Naive B cell (primary cell): ENCODE measurements at regions not wholly inside any gene's neighbourhood (a gene's known extent, or its start where the extent isn't known, plus 50 kb on each side); places are given as distances from the start of the nearest gene placed in this dataset.

Experiments used
- ATAC-seq, 2 donors: fragments of 150-1000 bp; cut with Tn5 transposase; 2 replicates each; pipeline ENCODE4 v1.10.0; 2021; ENCODE audit warnings: low read depth in 2 of 2, mild to moderate bottlenecking in 2 of 2, moderate library complexity in 2 of 2
- DNase-seq: peaks from one replicate; pipeline ENCODE4 v3.0.0; 2022
- H3K27ac Mint-ChIP-seq, 6 donors: one replicate each; pipeline ENCODE4 v1.8.0; 2020 to 2022; ENCODE audit warnings: mild to moderate bottlenecking in 6 of 6, mixed read lengths in 6 of 6, moderate library complexity in 5 of 6, inconsistent platforms in 2 of 6
- H3K27me3 Mint-ChIP-seq, 3 donors: one replicate each; pipeline ENCODE4 v1.8.0; 2021 to 2022; ENCODE audit warnings: mixed read lengths in 3 of 3, mild to moderate bottlenecking in 1 of 3
- H3K36me3 Mint-ChIP-seq, 2 donors: one replicate each; pipeline ENCODE4 v1.8.0; 2020 to 2022; ENCODE audit warnings: mixed read lengths in 2 of 2, inconsistent platforms in 1 of 2, mild to moderate bottlenecking in 1 of 2
- H3K4me1 Mint-ChIP-seq, 3 donors: one replicate each; pipeline ENCODE4 v1.8.0; 2020 to 2022; ENCODE audit warnings: mixed read lengths in 3 of 3, inconsistent platforms in 1 of 3, mild to moderate bottlenecking in 1 of 3, moderate library complexity in 1 of 3
- H3K4me3 Mint-ChIP-seq, 8 donors: one replicate each; pipeline ENCODE4 v1.8.0; 2020 to 2022; ENCODE audit warnings: mild to moderate bottlenecking in 8 of 8, mixed read lengths in 8 of 8, moderate library complexity in 8 of 8, inconsistent platforms in 2 of 8
- H3K9me3 Mint-ChIP-seq, 7 donors: one replicate each; pipeline ENCODE4 v1.8.0; 2020 to 2022; ENCODE audit warnings: mixed read lengths in 7 of 7, mild to moderate bottlenecking in 5 of 7, inconsistent platforms in 2 of 7, moderate library complexity in 1 of 7

- Mint-ChIP-seq H3K36me3 (no peaks in the 10 kb centered on the region), H3K4me1 (no peaks in the 10 kb centered on the region), H3K27me3 (peaks cover 8 to 15% (median 13%) of the 10 kb centered on the region in 3 donors), H3K9me3 (peaks cover 0 to 5% (median 0%) of the 10 kb centered on the region in 7 donors), H3K27ac (no peak overlapping the region), H3K4me3 (no peak overlapping the region)
- DNase-seq (no peak), ATAC-seq (no peak)
Observed at GRCh38 chr18:54506516-54507261, 84.4 kb upstream of the DYNAP start.

DNA sequence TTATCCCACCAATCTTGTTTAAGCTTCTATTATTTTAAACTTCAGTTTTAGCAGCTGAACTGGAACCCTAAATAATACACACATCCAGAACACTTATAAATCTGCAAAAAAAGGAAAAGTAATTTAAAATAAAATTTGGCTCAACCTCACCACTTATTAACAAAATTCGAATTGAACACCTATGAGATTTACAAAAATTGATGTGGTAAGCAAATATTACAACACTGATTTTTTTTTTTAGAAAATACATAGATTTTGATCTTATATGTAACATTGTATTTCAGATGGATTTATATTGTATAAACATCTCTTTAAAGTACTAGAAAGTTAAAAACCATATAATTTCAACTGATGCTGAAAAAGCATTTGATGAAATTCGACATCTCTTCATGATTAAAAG lies 81.3 kb upstream of the DYNAP start:
- Mint-ChIP-seq H3K9me3 (no peaks in the 10 kb centered on the region), H3K27ac (no peak overlapping the region), H3K27me3 (peaks cover 13 to 26% (median 13%) of the 10 kb centered on the region in 3 donors), H3K36me3 (no peaks in the 10 kb centered on the region), H3K4me3 (no peak overlapping the region), H3K4me1 (no peaks in the 10 kb centered on the region)
- no peak for ATAC-seq
- no peak for DNase-seq

DNA sequence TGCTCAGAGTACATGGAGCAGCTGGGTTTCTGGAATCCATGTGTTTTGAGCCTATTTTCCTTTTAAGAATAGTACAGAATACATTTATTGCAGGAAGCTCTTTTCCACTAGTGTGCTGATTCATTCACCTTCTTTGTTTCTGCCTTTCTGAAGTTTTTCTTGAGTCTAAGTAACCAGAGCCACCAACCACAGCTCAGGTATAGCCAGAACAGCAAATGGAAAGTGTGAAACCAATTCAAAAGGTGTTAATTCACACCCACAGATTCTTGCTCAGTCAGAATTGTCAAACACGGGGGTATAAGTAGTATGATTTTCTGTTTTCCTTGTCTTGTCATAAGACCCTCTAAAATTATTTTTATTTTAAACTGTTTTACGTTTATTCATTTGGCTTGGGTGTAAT lies 75.9 kb upstream of the DYNAP start:
- Mint-ChIP-seq H3K27ac (no peak overlapping the region), H3K36me3 (no peaks in the 10 kb centered on the region), H3K9me3 (no peaks in the 10 kb centered on the region), H3K4me3 (no peak overlapping the region), H3K4me1 (no peaks in the 10 kb centered on the region), H3K27me3 (peaks cover 7 to 19% (median 7%) of the 10 kb centered on the region in 3 donors)
- no peak for ATAC-seq
- no peak for DNase-seq

DNA sequence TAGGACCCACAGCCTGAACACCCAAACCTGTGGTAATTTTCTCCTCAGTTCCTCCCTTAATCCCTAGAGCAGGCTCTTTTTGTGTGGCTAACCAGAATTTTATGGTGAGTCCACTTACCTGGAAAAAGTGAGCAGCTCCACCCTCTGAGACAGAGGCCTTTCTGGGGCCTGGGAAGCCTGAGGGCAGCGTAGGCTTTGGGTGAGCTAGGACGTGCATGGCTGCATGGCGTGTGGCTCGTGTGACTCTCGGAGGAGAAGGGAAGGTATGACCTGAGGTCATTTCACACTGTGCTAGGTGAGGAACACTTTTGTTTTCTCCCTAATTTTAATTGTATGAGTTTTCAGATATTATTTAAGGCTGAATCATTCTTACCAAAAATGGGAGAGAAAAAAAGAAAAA lies 73.5 kb upstream of the DYNAP start:
- DNase-seq (no peak), ATAC-seq (no peak)
- Mint-ChIP-seq H3K9me3 (peaks cover 0 to 2% (median 0%) of the 10 kb centered on the region in 7 donors), H3K27me3 (peaks cover 0 to 7% (median 3%) of the 10 kb centered on the region in 3 donors), H3K4me3 (no peak overlapping the region), H3K27ac (no peak overlapping the region), H3K36me3 (no peaks in the 10 kb centered on the region), H3K4me1 (no peaks in the 10 kb centered on the region)

DNA sequence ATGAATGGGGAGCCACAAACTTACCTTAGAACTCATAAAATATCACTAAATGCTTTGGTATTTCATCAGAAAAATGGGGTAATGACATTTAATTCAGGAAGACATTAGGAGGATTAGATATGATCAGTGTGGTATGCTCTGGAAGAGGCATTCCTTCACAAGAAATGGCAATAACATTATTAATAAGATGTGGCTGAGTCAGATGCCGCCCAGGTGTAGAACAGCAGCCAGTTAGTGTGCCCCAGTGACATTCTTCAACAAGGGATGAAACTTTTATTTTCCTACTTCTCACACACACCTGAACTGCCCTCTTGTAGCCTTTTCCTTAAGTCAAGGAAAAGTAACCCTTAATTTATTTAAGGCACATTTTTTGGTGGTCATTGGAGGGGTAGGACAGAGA lies 69.2 kb upstream of the DYNAP start:
- Mint-ChIP-seq H3K27me3 (no peaks in the 10 kb centered on the region), H3K36me3 (no peaks in the 10 kb centered on the region), H3K9me3 (peaks cover 0 to 2% (median 0%) of the 10 kb centered on the region in 7 donors), H3K27ac (no peak overlapping the region), H3K4me3 (no peak overlapping the region), H3K4me1 (no peaks in the 10 kb centered on the region)
- DNase-seq (no peak), ATAC-seq (no peak)

GRCh38 chr18:54528942-54529376 lies 62.1 kb upstream of the DYNAP start:
- DNase-seq (no peak), ATAC-seq (no peak)
- Mint-ChIP-seq H3K27me3 (no peaks in the 10 kb centered on the region), H3K4me1 (peaks cover 6 to 16% (median 6%) of the 10 kb centered on the region in 3 donors), H3K27ac (no peak overlapping the region), H3K4me3 (no peak overlapping the region), H3K9me3 (peaks cover 0 to 7% (median 0%) of the 10 kb centered on the region in 7 donors), H3K36me3 (no peaks in the 10 kb centered on the region)

DNA sequence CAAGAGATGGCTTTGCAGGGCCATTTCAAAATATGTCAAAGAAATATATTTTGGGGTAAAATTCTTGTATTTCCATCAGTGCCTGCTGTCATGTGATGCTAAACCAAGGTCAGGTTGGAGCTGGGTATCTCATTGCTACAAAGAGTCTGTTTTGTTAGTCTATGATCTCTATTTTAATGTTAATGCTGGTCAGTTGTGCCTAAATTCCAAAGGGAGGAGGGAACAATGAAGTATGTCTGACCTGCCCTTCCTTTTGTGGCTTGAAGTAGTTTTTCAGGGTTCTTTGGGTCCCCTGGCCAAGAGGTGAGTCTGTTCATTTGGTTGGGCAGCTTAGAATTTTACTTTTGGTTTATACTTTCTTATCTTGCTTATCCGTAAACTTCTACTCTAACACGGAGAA lies 61.6 kb upstream of the DYNAP start:
- H3K36me3 Mint-ChIP-seq = no peaks in the 10 kb centered on the region
- H3K9me3 Mint-ChIP-seq = peaks cover 0 to 10% (median 0%) of the 10 kb centered on the region in 7 donors
- H3K27me3 Mint-ChIP-seq = no peaks in the 10 kb centered on the region
- H3K27ac Mint-ChIP-seq = no peak overlapping the region
- peaks cover 6 to 16% (median 6%) of the 10 kb centered on the region in 3 donors for H3K4me1 Mint-ChIP-seq
- H3K4me3 Mint-ChIP-seq = no peak overlapping the region
- no peak for ATAC-seq
- no peak for DNase-seq

DNA sequence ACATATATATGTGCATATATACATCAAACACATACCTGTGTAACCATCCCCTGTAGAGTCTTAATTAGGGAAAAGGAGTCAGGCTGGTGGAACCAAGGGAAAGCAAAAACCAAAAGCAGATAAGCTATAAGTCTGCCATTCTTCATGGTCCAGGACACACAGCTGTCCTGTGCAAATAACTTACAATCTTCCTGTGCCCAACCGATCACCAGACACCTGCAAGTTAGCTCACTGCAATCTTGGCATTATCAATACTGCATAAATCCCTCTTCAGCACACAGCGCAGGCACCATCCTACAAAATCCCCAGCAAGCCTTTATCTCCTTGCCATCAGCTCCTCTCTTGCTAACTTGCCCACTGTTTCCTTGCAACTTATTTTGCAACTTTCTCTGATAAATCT lies 60.8 kb upstream of the DYNAP start:
- H3K36me3 Mint-ChIP-seq = no peaks in the 10 kb centered on the region
- no peak overlapping the region for H3K27ac Mint-ChIP-seq
- ATAC-seq = no peak
- H3K4me1 Mint-ChIP-seq = peaks cover 6 to 16% (median 6%) of the 10 kb centered on the region in 3 donors
- no peaks in the 10 kb centered on the region for H3K27me3 Mint-ChIP-seq
- no peak for DNase-seq
- H3K4me3 Mint-ChIP-seq = no peak overlapping the region
- peaks cover 0 to 10% (median 0%) of the 10 kb centered on the region in 7 donors for H3K9me3 Mint-ChIP-seq

GRCh38 chr18:54531402-54532065 lies 59.5 kb upstream of the DYNAP start:
- no peak overlapping the region for H3K4me3 Mint-ChIP-seq
- H3K36me3 Mint-ChIP-seq = no peaks in the 10 kb centered on the region
- DNase-seq = no peak
- H3K4me1 Mint-ChIP-seq = peaks cover 6 to 16% (median 6%) of the 10 kb centered on the region in 3 donors
- H3K9me3 Mint-ChIP-seq = peaks cover 0 to 10% (median 0%) of the 10 kb centered on the region in 7 donors
- no peak for ATAC-seq
- no peaks in the 10 kb centered on the region for H3K27me3 Mint-ChIP-seq
- H3K27ac Mint-ChIP-seq = no peak overlapping the region

GRCh38 chr18:54532222-54532621 lies 58.8 kb upstream of the DYNAP start:
- ATAC-seq (no peak), DNase-seq (no peak)
- Mint-ChIP-seq H3K27me3 (no peaks in the 10 kb centered on the region), H3K27ac (no peak overlapping the region), H3K36me3 (no peaks in the 10 kb centered on the region), H3K4me3 (no peak overlapping the region), H3K4me1 (peaks cover 6 to 16% (median 6%) of the 10 kb centered on the region in 3 donors), H3K9me3 (peaks cover 0 to 10% (median 0%) of the 10 kb centered on the region in 7 donors)

DNA sequence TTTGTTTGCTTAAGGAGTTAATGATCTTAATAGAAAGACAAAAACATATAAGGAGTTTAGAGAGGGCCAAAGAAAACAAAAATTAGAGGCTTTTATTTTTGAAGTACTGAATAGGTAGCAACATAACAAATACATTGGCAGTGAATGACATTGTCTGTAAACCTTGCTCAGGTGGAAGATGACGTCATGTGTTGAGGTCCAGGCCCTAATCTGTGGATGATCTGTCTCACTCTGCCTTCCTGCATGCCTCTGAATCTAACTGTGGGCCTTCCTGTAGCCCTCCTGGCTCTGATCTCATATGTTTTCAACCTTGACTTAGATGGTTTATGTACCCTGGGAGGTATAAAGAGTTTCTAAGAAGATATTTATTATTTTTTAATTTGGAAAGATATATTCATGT lies 58.1 kb upstream of the DYNAP start:
- H3K36me3 Mint-ChIP-seq = no peaks in the 10 kb centered on the region
- H3K4me1 Mint-ChIP-seq = peaks cover 6 to 16% (median 6%) of the 10 kb centered on the region in 3 donors
- no peak overlapping the region for H3K27ac Mint-ChIP-seq
- no peaks in the 10 kb centered on the region for H3K27me3 Mint-ChIP-seq
- DNase-seq = no peak
- H3K4me3 Mint-ChIP-seq = no peak overlapping the region
- peaks cover 0 to 10% (median 0%) of the 10 kb centered on the region in 7 donors for H3K9me3 Mint-ChIP-seq
- ATAC-seq = no peak
